HG02571 (cell line): ENCODE measurements at regions not wholly inside any gene's neighbourhood (a gene's known extent, or its start where the extent isn't known, plus 50 kb on each side); places are given as distances from the start of the nearest gene placed in this dataset.
"Not testable (repeated sequence)": the region's sequence is repeated elsewhere in the genome, so short reads cannot be mapped to it uniquely, and the experiment has no call there.

Experiments used
- ATAC-seq: cut with Tn5 transposase; IDR thresholded peaks from one replicate; pipeline ENCODE4 v1.9.1; 2021; ENCODE audit warnings: mild to moderate bottlenecking, moderate library complexity; ENCODE audit not compliant: unreplicated experiment

- not testable (repeated sequence) for ATAC-seq
Measured at GRCh38 chr12:84154991-84155930, 757.3 kb downstream of the SLC6A15 start.

GRCh38 chr12:84154439-84154990, 758.1 kb downstream of the SLC6A15 start:
- ATAC-seq, result not testable (repeated sequence)

- ATAC-seq, result no peak
Measured at GRCh38 chr12:84150201-84150600, 762.4 kb downstream of the SLC6A15 start.

GRCh38 chr12:84148335-84148734, 764.3 kb downstream of the SLC6A15 start:
- ATAC-seq, result no peak

- ATAC-seq, result no peak
Measured at GRCh38 chr12:84136862-84137367, 775.7 kb downstream of the SLC6A15 start.

GRCh38 chr12:84135586-84136279, 776.9 kb downstream of the SLC6A15 start:
- no peak for ATAC-seq

- ATAC-seq, result no peak
Measured at GRCh38 chr12:84134797-84135366, 777.7 kb downstream of the SLC6A15 start.

GRCh38 chr12:84131076-84131475, 781.5 kb downstream of the SLC6A15 start:
- ATAC-seq, result no peak

GRCh38 chr12:84128117-84128991, 784.2 kb downstream of the SLC6A15 start:
- no peak for ATAC-seq

GRCh38 chr12:84124211-84124610, 788.4 kb downstream of the SLC6A15 start:
- no peak for ATAC-seq

- ATAC-seq, result no peak
Measured at GRCh38 chr12:84117190-84117589, 795.4 kb downstream of the SLC6A15 start.

GRCh38 chr12:84113666-84114065, 798.9 kb downstream of the SLC6A15 start:
- no peak for ATAC-seq

- not testable (repeated sequence) for ATAC-seq
Measured at GRCh38 chr12:84103886-84104285, 808.7 kb downstream of the SLC6A15 start.

- ATAC-seq, result not testable (repeated sequence)
Measured at GRCh38 chr12:84101963-84102362, 810.6 kb downstream of the SLC6A15 start.

GRCh38 chr12:84099591-84099990, 813.0 kb downstream of the SLC6A15 start:
- ATAC-seq, result not testable (repeated sequence)

- no peak for ATAC-seq
Measured at GRCh38 chr12:84091651-84092050, 820.9 kb downstream of the SLC6A15 start.

GRCh38 chr12:84089356-84089755, 823.2 kb downstream of the SLC6A15 start:
- no peak for ATAC-seq

- no peak for ATAC-seq
Measured at GRCh38 chr12:84085046-84085445, 827.6 kb downstream of the SLC6A15 start.

- ATAC-seq, result no peak
Measured at GRCh38 chr12:84079626-84080025, 833.0 kb downstream of the SLC6A15 start.

GRCh38 chr12:84077679-84078078, 834.9 kb downstream of the SLC6A15 start:
- ATAC-seq, result no peak
